ENCODE measurements at regions not wholly inside any gene's neighbourhood (a gene's known extent, or its start where the extent isn't known, plus 50 kb on each side); places are given as distances from the start of the nearest gene placed in this dataset.

- no peak for DNase-seq (ENCODE audit: low read depth, low spot score)
- POLR2A ChIA-PET = no interaction called here
- BruUV-seq (replicated peaks) = no TSS peak
- in situ Hi-C loops (cut with HindIII; ENCODE audit: low pct_unique_long_range_greater_than_20kb, low sequenced_read_pairs) = no loop called here
- 0 out of 2 replicates have a peak, but pooled peaks have one; percentile 58 for ATAC-seq
- Histone ChIP-seq H3K27me3 (ENCODE audit: control insufficient read depth, insufficient read depth, low read length) (peaks cover 2% of the 10 kb centered on the region; the same call in 1 of the 2 replicates), H3K36me3 (ENCODE audit: control insufficient read depth, insufficient read depth, low read length) (no peaks in the 10 kb centered on the region), H3K4me3 (ENCODE audit: low read depth in 2 of 2, low read length in 2 of 2) (no peak overlapping the region), H3K9me3 (ENCODE audit: control insufficient read depth, insufficient read depth, low read depth, low read length) (no peaks in the 10 kb centered on the region), H3K4me1 (ENCODE audit: control insufficient read depth, insufficient read depth, low read length) (no peaks in the 10 kb centered on the region), H3K27ac (ENCODE audit: low read length) (no peak overlapping the region)
- intact Hi-C loops (cut with micrococcal nuclease; ENCODE audit: unreplicated experiment) = loop anchor here (2.0 kb wide), 1 partner anchor 92 kb away; no protein-coding TSS in a partner anchor
- TF ChIP-seq CTCF (IDR thresholded peaks at IDR 0.05) (peak; percentile 55; the same call in 1 of the 2 replicates), POLR2AphosphoS5 (IDR thresholded peaks at IDR 0.05; ENCODE audit: low read depth, low read length) (no peak)
- CTCF ChIA-PET = interaction anchor here (0.5 to 0.8 kb wide), 6 partner anchors 21 to 285 kb away, joined by 3 to 13 read pairs (median 6); no protein-coding TSS in a partner anchor
These were observed 113.2 kb upstream of the RANBP3L start for GRCh38 chr5:36414869-36415282.

GRCh38 chr5:36416605-36417004 lies 114.9 kb upstream of the RANBP3L start:
- Histone ChIP-seq H3K9me3 (ENCODE audit: control insufficient read depth, insufficient read depth, low read depth, low read length) (no peaks in the 10 kb centered on the region), H3K27me3 (ENCODE audit: control insufficient read depth, insufficient read depth, low read length) (peaks cover 2% of the 10 kb centered on the region; the same call in 1 of the 2 replicates), H3K27ac (ENCODE audit: low read length) (no peak overlapping the region), H3K36me3 (ENCODE audit: control insufficient read depth, insufficient read depth, low read length) (no peaks in the 10 kb centered on the region), H3K4me1 (ENCODE audit: control insufficient read depth, insufficient read depth, low read length) (no peaks in the 10 kb centered on the region), H3K4me3 (ENCODE audit: low read depth in 2 of 2, low read length in 2 of 2) (no peak overlapping the region)
- no peak for DNase-seq (ENCODE audit: low read depth, low spot score)
- TF ChIP-seq SIN3A (IDR thresholded peaks at IDR 0.05; ENCODE audit: borderline replicate concordance, insufficient read depth, low read depth, low read length) (no peak), TCF7L2 (IDR thresholded peaks at IDR 0.05; ENCODE audit: low read depth, low read length) (no peak), POLR2AphosphoS5 (IDR thresholded peaks at IDR 0.05; ENCODE audit: low read depth, low read length) (no peak), REST (IDR thresholded peaks at IDR 0.05; ENCODE audit: insufficient read depth in 1 of 2, low read depth in 2 of 2, low read length in 1 of 2) (no peak), CTCF (IDR thresholded peaks at IDR 0.05) (no peak)
- POLR2A ChIA-PET = no interaction called here
- in situ Hi-C loops (cut with HindIII; ENCODE audit: low pct_unique_long_range_greater_than_20kb, low sequenced_read_pairs) (no loop called here), intact Hi-C loops (cut with micrococcal nuclease; ENCODE audit: unreplicated experiment) (loop anchor here (1.0 kb wide), 1 partner anchor 278 kb away; no protein-coding TSS in a partner anchor)
- CTCF ChIA-PET = no interaction called here
- ATAC-seq = no peak
- no TSS peak for BruUV-seq (replicated peaks)

Measured in Panc1 (cell line).